CD14-positive monocyte (primary cell): ENCODE measurements at regions not wholly inside any gene's neighbourhood (a gene's known extent, or its start where the extent isn't known, plus 50 kb on each side); places are given as distances from the start of the nearest gene placed in this dataset.

Experiments
- DNase-seq, 3 donors: peaks; one replicate each; pipeline ENCODE4 v3.0.0-alpha.2; 2011 to 2022
- H2AFZ ChIP-seq: 2 replicates; pipeline ENCODE4 v1.6.0; 2012; ENCODE audit warnings: mild to moderate bottlenecking, low read depth, low read length, inconsistent platforms; ENCODE audit not compliant: insufficient read depth, poor library complexity, severe bottlenecking
- H3K27ac ChIP-seq, 2 donors: 1 replicate in 1 of 2; 2 replicates in 1 of 2; pipeline ENCODE4 v1.5.1; 2012 to 2013; ENCODE audit warnings: low read length in 2 of 2, control low read depth in 1 of 2, inconsistent platforms in 1 of 2, low read depth in 1 of 2, mild to moderate bottlenecking in 1 of 2
- H3K27me3 ChIP-seq, 2 donors: one replicate each; pipeline versions ENCODE4 v1.6.0 to v1.6.1; 2011 to 2013; ENCODE audit warnings: low read length in 2 of 2; ENCODE audit not compliant: control insufficient read depth in 2 of 2, insufficient read depth in 2 of 2
- H3K36me3 ChIP-seq, 2 donors: replicated peaks in 1 of 2; 1 replicate in 1 of 2; 2 replicates in 1 of 2; pipeline versions ENCODE4 v1.5.1 to v1.6.1; 2012 to 2013; ENCODE audit warnings: low read length in 2 of 2, control low read depth in 1 of 2, inconsistent platforms in 1 of 2, mild to moderate bottlenecking in 1 of 2; ENCODE audit not compliant: insufficient read depth in 2 of 2, control insufficient read depth in 1 of 2
- H3K4me1 ChIP-seq, 2 donors: 1 replicate in 1 of 2; 2 replicates in 1 of 2; pipeline versions ENCODE4 v1.5.1 to v1.6.1; 2012 to 2013; ENCODE audit warnings: low read length in 2 of 2, control low read depth in 1 of 2, inconsistent platforms in 1 of 2, mild to moderate bottlenecking in 1 of 2, moderate library complexity in 1 of 2; ENCODE audit not compliant: insufficient read depth in 2 of 2, control insufficient read depth in 1 of 2
- H3K4me2 ChIP-seq: replicated peaks from 2 replicates; pipeline ENCODE3; 2012; ENCODE audit warnings: low read length, moderate library complexity, mild to moderate bottlenecking; ENCODE audit not compliant: poor library complexity, severe bottlenecking; ENCODE audit errors: extremely low read depth
- H3K4me3 ChIP-seq, 3 experiments: fragments of 200-600 bp in 1 of 3; sonication (generic) in 1 of 3; replicated peaks in 1 of 3; 1 replicate in 2 of 3; 2 replicates in 1 of 3; pipeline ENCODE4 v1.5.1; 2011 to 2013; ENCODE audit warnings: low read length in 3 of 3, mild to moderate bottlenecking in 3 of 3, control low read depth in 2 of 3, low read depth in 2 of 3, inconsistent platforms in 1 of 3, moderate library complexity in 1 of 3
- H3K79me2 ChIP-seq: 2 replicates; pipeline ENCODE4 v1.6.0; 2012; ENCODE audit warnings: mild to moderate bottlenecking, control low read depth, inconsistent platforms, low read length, moderate library complexity; ENCODE audit not compliant: insufficient read depth
- H3K9ac ChIP-seq: 2 replicates; pipeline ENCODE4 v1.6.0; 2017; ENCODE audit warnings: low read length, mild to moderate bottlenecking; ENCODE audit not compliant: insufficient read depth, poor library complexity, severe bottlenecking
- H3K9me3 ChIP-seq, 2 donors: replicated peaks in 1 of 2; 1 replicate in 1 of 2; 2 replicates in 1 of 2; pipeline versions ENCODE4 v1.5.1 to v1.6.1; 2012 to 2013; ENCODE audit warnings: low read length in 2 of 2, control low read depth in 1 of 2; ENCODE audit not compliant: control insufficient read depth in 1 of 2, insufficient read depth in 1 of 2
- H4K20me1 ChIP-seq: 2 replicates; pipeline ENCODE4 v1.6.0; 2012; ENCODE audit warnings: mild to moderate bottlenecking, low read length, control low read depth, moderate library complexity; ENCODE audit not compliant: insufficient read depth
- H3K27ac Mint-ChIP-seq, 7 donors: one replicate each; pipeline ENCODE4 v1.8.0; 2020; ENCODE audit warnings: mild to moderate bottlenecking in 7 of 7, mixed read lengths in 7 of 7, moderate library complexity in 6 of 7, inconsistent platforms in 2 of 7
- H3K27me3 Mint-ChIP-seq, 3 donors: one replicate each; pipeline ENCODE4 v1.8.0; 2021 to 2022; ENCODE audit warnings: low read depth in 3 of 3, mild to moderate bottlenecking in 3 of 3, mixed read lengths in 3 of 3, moderate library complexity in 3 of 3, inconsistent platforms in 1 of 3
- H3K36me3 Mint-ChIP-seq, 2 donors: one replicate each; pipeline ENCODE4 v1.8.0; 2020; ENCODE audit warnings: mixed read lengths in 2 of 2, inconsistent platforms in 1 of 2, mild to moderate bottlenecking in 1 of 2
- H3K4me1 Mint-ChIP-seq: one replicate; pipeline ENCODE4 v1.8.0; 2020; ENCODE audit warnings: mild to moderate bottlenecking, mixed read lengths
- H3K4me3 Mint-ChIP-seq, 2 donors: one replicate each; pipeline ENCODE4 v1.8.0; 2020; ENCODE audit warnings: mild to moderate bottlenecking in 2 of 2, mixed read lengths in 2 of 2, moderate library complexity in 1 of 2
- H3K9me3 Mint-ChIP-seq, 7 donors: one replicate each; pipeline ENCODE4 v1.8.0; 2020 to 2022; ENCODE audit warnings: mixed read lengths in 7 of 7, mild to moderate bottlenecking in 6 of 7, moderate library complexity in 6 of 7, inconsistent platforms in 2 of 7
- CTCF ChIP-seq: fragments of 200-600 bp; IDR thresholded peaks from one replicate; pipeline ENCODE4 v1.8.0; 2022; ENCODE audit warnings: antibody characterized with exemption, mild to moderate bottlenecking
- WGBS: methylation state at CpG from one replicate; pipeline ENCODE4 v1.1.5; 2013; ENCODE audit warnings: missing lambda C conversion rate; ENCODE audit not compliant: insufficient coverage; 5-methylcytosine and 5-hydroxymethylcytosine counted together
- intact Hi-C, 2 donors: fragments of 100-400 bp; cut with micrococcal nuclease; formaldehyde crosslinking; loops; one replicate each; pipeline versions ENCODE4 v1.15.0 to v1.15.1; 2023

DNA sequence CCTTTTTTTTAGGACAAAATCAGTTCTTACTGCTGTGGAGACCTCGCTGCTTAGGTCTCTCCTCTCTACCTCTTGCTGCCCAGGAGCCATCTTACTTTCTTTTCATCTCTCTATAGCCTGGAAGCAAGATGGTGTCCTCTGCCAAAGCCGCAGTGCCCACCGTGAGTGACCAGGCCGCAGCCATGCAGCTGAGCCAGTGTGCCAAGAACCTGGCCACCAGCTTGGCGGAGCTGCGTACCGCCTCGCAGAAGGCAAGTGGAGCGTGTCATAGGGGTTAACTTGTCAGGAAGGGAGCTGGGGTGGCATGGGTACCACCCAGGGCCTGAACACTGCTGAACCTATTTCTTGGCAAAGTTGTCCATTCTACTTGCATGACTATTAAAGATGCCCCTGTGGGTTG, 320.3 kb upstream of the TPM1 start:
- H3K4me1 ChIP-seq: no peaks in the 10 kb centered on the region
- no peaks in the 10 kb centered on the region for H4K20me1 ChIP-seq
- WGBS: 100% methylated on average over 7 of the region's 9 CpGs
- H3K27ac ChIP-seq: no peak overlapping the region
- H2AFZ ChIP-seq: no peak overlapping the region
- intact Hi-C loops: no loop called here
- peaks cover under 1% of the 10 kb centered on the region for H3K4me1 Mint-ChIP-seq
- no peak overlapping the region for H3K27ac Mint-ChIP-seq
- H3K4me2 ChIP-seq: no peak overlapping the region
- H3K27me3 Mint-ChIP-seq: peaks cover 0 to 1% (median 0%) of the 10 kb centered on the region in 3 donors
- no peak overlapping the region for H3K4me3 ChIP-seq
- H3K4me3 Mint-ChIP-seq: peak overlapping the region in 1 of 2 donors; percentile 6
- H3K9me3 Mint-ChIP-seq: no peaks in the 10 kb centered on the region
- TF ChIP-seq CTCF: no peak
- no peaks in the 10 kb centered on the region for H3K36me3 Mint-ChIP-seq
- DNase-seq: no peak
- no peaks in the 10 kb centered on the region for H3K27me3 ChIP-seq
- no peaks in the 10 kb centered on the region for H3K9me3 ChIP-seq
- no peaks in the 10 kb centered on the region for H3K36me3 ChIP-seq
- no peak overlapping the region for H3K9ac ChIP-seq
- no peaks in the 10 kb centered on the region for H3K79me2 ChIP-seq

DNA sequence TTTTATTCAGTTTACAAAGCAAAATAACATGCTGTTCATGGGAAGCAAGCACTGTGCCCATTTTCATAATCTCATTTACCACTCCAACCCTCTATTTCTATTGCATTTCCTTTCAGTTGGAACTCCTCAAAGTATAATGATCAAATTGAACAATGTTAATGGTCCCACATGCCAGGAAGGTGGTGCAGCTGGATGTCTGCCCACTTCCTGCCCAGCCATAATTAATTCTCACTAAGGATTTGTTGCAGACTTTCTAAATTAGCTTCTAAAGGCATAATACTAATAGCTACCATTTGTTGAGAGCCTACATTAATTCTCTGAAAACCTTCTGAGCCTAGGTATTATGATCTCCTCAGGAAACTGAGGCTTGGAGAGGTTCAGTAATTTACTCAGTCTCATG, 316.1 kb upstream of the TPM1 start:
- H3K36me3 Mint-ChIP-seq: no peaks in the 10 kb centered on the region
- no peaks in the 10 kb centered on the region for H3K9me3 ChIP-seq
- H3K79me2 ChIP-seq: no peaks in the 10 kb centered on the region
- no peak for DNase-seq
- H3K9ac ChIP-seq: no peak overlapping the region
- no peak overlapping the region for H3K4me3 ChIP-seq
- peaks cover 0 to 1% (median 0%) of the 10 kb centered on the region in 3 donors for H3K27me3 Mint-ChIP-seq
- no peak overlapping the region for H2AFZ ChIP-seq
- H3K27ac Mint-ChIP-seq: no peak overlapping the region
- H4K20me1 ChIP-seq: no peaks in the 10 kb centered on the region
- H3K36me3 ChIP-seq: no peaks in the 10 kb centered on the region
- H3K27me3 ChIP-seq: no peaks in the 10 kb centered on the region
- no peak for TF ChIP-seq CTCF
- peaks cover 0 to 8% (median 3%) of the 10 kb centered on the region in 7 donors for H3K9me3 Mint-ChIP-seq
- H3K4me2 ChIP-seq: no peak overlapping the region
- intact Hi-C loops: no loop called here
- H3K4me1 Mint-ChIP-seq: peaks cover 15% of the 10 kb centered on the region
- no peak overlapping the region for H3K27ac ChIP-seq
- peaks cover 5 to 9% of the 10 kb centered on the region in 2 donors for H3K4me1 ChIP-seq
- no peak overlapping the region for H3K4me3 Mint-ChIP-seq
